GM21360 (cell line): ENCODE measurements at regions not wholly inside any gene's neighbourhood (a gene's known extent, or its start where the extent isn't known, plus 50 kb on each side); places are given as distances from the start of the nearest gene placed in this dataset.
A peak's percentile ranks its signal among the peaks of the same experiment; 100 is the strongest.
"Not testable (repeated sequence)": the region's sequence is repeated elsewhere in the genome, so short reads cannot be mapped to it uniquely, and the experiment has no call there.

Experiments
- ATAC-seq: cut with Tn5 transposase; IDR thresholded peaks from one replicate; pipeline ENCODE4 v1.9.1; 2021; ENCODE audit warnings: mild to moderate bottlenecking, moderate library complexity; ENCODE audit not compliant: unreplicated experiment

DNA sequence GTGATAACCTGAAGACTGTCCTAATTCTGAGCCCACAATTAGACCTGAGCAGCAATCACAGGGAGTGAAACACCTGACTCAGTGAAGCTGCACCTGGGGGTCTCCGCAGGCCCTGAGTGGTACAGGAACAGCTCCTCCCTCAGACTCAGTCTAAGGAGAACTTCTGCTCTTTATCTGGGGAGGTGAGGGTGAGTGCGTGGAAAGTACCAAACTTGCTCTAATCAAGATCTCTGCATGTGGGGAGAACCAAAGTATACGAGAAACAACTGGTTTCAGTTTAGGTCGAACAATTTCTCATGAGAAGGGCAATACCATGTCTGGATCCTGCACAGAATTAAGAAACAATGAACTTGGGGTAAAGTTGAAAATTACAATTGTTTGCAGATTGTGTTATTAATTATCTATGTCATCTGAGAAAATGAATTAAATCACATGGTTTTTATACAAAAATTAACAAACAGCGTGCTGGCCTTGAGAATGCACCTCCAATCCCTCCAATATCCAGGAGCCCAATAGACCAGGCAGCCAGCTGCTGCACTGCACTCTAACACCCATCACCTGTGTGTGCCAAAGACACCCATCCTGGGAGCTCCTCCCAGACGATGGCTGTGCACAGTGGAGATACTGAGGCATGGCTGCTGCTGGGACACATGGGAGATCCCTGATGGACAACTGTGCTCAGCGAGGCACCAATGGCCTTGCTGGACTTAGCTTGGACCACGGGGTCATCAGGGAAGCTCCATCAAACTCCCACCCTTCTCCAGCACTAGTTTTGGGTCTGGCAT lies 828.8 kb downstream of the TMEM121 start:
- not testable (repeated sequence) for ATAC-seq

GRCh38 chr14:106355881-106356642 lies 829.7 kb downstream of the TMEM121 start:
- not testable (repeated sequence) for ATAC-seq

DNA sequence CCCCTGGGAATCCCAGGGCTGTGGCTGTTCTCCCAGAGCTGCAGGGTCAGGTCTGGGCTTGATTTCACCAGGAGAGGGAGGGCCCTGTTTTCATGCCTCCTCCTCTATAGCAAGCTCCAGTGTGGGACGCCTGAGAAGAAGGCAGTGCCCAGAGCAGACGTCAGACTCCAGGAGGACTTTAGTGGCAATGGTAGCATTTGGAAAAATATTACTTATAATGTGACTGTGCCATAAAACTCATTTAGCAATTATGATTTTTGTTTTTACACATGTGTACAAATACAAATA lies 830.2 kb downstream of the TMEM121 start:
- not testable (repeated sequence) for ATAC-seq

- ATAC-seq: not testable (repeated sequence)
These were observed 832.9 kb downstream of the TMEM121 start for GRCh38 chr14:106359157-106359887.

DNA sequence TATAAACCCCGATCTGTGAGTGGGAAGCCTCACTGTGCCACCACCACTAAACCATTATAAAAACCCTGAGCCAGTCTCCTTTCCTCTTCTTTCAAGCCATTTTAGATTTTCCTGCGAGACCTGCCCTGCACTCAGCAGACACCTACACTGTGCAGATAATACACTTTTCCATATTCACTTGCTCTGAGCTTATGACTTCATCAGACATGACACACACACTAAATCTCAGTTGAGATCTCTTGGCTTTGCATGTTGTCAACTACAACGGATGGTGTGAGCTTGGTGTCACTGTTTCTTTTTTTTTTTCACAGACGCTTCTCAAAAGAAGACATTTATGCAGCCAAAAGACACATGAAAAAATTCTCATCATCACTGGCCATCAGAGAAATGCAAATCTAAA lies 839.0 kb downstream of the TMEM121 start:
- not testable (repeated sequence) for ATAC-seq

DNA sequence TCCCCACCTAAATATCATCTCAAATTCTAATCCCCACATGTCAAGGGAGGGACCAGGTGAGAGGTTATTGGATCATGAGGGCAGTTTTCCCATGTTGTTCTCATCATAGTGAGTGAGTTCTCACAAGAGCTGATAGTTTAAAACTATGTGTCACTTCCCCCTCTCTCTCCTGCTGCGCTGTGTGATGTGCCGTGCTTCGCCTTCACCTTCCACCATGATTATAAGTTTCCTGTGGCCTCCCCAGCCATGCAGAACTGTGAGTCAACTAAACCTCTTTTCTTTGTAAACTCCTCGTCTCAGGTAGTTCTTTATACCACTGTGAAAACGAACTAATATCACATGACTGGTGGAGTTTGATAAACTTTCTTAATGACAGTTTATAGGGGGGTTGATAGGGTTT lies 839.5 kb downstream of the TMEM121 start:
- ATAC-seq: not testable (repeated sequence)

- not testable (repeated sequence) for ATAC-seq
These were observed 840.6 kb downstream of the TMEM121 start for GRCh38 chr14:106366971-106367370.

GRCh38 chr14:106369456-106369855 lies 843.1 kb downstream of the TMEM121 start:
- not testable (repeated sequence) for ATAC-seq

- ATAC-seq: peak; percentile 78
These were observed 846.7 kb downstream of the TMEM121 start for GRCh38 chr14:106372870-106373652.

DNA sequence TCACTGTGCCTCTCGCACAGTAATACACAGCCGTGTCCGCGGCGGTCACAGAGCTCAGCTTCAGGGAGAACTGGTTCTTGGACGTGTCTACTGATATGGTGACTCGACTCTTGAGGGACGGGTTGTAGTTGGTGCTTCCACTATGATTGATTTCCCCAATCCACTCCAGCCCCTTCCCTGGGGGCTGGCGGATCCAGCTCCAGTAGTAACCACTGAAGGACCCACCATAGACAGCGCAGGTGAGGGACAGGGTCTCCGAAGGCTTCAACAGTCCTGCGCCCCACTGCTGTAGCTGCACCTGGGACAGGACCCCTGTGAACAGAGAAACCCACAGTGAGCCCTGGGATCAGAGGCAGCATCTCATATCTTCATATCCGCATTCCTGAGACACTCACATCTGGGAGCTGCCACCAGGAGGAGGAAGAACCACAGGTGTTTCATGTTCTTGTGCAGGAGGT lies 847.3 kb downstream of the TMEM121 start:
- not testable (repeated sequence) for ATAC-seq

DNA sequence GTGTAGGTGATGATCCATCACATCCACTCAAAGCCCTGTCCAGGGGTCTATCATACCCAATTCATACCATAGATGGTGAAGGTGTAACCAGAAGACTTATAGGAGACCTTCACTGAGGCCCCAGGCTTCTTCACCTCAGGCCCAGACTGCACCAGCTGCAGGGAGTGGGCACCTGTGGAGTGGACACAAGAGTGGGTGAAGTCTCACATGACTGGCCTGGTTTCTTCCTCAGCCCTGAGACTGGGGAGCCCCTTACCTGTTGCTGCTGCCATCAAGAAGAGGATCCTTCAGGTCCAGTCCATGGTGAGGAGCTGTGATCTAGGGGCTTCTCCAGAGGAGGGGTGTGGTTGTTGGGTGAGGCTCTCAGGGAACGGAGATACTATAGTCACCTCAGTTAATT lies 851.0 kb downstream of the TMEM121 start:
- ATAC-seq: no peak

DNA sequence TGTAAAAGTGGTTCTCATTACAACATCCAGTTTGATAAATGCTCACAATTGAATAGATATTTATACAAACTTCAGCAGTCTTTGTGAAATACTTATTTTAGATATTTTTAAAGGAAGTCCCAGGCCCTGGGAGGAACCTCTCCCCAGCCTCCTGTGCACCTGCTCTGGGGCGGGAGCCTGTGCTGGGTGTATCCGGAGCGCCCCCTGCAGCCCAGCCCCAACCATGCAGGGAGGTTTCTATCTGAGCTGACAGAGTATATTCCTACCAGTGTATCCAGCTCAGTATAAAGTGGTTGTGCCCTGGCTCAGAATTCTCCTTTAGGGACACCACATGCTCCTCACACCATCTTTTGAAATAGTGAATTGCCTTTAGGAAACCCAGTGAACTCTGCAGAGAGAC lies 851.8 kb downstream of the TMEM121 start:
- ATAC-seq: no peak

DNA sequence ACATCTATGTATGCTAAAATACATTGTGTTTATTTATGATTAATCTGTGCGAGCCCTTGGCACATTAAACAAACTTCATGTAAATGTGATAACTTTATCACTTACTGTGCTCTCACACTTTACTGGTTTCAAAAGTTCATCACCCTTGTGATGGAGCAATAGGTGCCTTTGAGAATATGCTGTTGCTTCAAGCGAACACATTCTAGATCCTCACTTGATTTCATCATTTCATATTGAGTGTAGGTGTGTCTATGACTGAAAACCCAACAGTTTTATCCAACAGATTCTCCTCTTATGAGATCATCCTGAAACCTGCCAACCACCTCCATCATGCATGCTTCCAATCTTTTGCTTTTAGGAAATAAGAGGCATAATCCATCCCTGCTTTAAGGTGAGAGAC lies 854.4 kb downstream of the TMEM121 start:
- no peak for ATAC-seq

DNA sequence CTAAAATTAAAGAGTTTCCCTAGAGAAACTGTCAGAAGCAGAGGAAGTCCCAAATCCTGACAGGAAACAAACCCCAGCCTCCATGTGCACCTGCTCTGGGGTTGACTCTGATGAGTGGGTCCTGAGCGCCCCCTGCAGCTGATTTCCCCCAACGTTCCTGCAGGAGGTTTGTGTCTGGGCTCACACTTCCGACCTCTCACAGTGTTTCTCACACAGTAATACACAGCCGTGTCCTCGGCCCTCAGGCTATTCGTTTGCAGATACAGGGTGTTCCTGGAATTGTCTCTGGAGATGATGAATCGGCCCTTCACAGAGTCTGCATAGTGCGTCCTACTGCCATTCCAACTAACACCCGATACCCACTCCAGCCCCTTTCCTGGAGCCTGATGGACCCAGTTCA lies 862.8 kb downstream of the TMEM121 start:
- not testable (repeated sequence) for ATAC-seq

- no peak for ATAC-seq
These were observed 864.0 kb downstream of the TMEM121 start for GRCh38 chr14:106390401-106390800.

DNA sequence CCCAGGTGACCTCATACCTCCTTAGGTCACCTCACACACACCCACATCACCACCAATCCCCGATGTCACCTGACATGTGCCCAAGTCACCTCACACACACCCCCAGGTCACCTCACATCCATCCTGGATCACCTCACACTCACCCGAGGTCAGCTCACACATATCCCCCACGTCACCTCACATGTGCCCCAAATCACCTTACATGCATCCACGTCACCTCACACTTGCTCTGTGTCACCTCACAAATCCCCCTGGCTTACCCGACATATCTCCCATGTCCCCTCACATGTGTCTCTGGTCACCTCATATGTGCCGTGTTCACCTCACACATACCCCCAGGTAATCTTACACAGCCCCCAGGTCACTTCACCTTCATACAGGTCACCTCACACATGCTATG lies 864.6 kb downstream of the TMEM121 start:
- ATAC-seq: no peak

DNA sequence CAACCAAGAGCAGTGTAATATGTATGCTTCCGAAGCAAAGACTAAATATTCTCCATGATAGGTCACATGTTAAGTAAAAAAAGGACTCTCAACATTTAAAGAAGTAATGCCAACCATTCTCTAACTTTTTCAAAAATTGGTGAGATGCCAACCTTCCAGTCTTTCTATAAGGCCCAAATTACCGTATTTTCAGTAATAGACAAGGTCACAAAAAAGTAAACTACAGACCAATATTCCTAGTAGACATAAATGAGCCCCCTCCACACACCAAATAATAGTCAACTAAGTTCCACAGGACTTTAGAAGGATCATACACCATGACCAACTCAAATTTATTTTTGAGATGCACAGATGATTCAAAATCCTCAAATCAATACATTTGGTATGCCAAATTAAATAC lies 867.4 kb downstream of the TMEM121 start:
- no peak for ATAC-seq

- ATAC-seq: no peak
These were observed 869.2 kb downstream of the TMEM121 start for GRCh38 chr14:106395456-106396050.

- ATAC-seq: no peak
These were observed 870.6 kb downstream of the TMEM121 start for GRCh38 chr14:106396999-106397398.

GRCh38 chr14:106398931-106399331 lies 872.5 kb downstream of the TMEM121 start:
- not testable (repeated sequence) for ATAC-seq
